Loucy (cell line): ENCODE measurements at regions not wholly inside any gene's neighbourhood (a gene's known extent, or its start where the extent isn't known, plus 50 kb on each side); places are given as distances from the start of the nearest gene placed in this dataset.

ENCODE experiments used
- CTCF ChIP-seq: fragments of 200-600 bp; sonication (generic); conservative IDR thresholded peaks from 2 replicates; pipeline ENCODE4 v1.5.1; 2014; ENCODE audit warnings: mild to moderate bottlenecking, antibody characterized with exemption, low read length
- EZH2phosphoT487 ChIP-seq: fragments of 200-600 bp; IDR thresholded peaks from 2 replicates; pipeline ENCODE4 v1.6.1; 2018; ENCODE audit warnings: antibody characterized with exemption, mild to moderate bottlenecking, moderate library complexity, borderline replicate concordance

DNA sequence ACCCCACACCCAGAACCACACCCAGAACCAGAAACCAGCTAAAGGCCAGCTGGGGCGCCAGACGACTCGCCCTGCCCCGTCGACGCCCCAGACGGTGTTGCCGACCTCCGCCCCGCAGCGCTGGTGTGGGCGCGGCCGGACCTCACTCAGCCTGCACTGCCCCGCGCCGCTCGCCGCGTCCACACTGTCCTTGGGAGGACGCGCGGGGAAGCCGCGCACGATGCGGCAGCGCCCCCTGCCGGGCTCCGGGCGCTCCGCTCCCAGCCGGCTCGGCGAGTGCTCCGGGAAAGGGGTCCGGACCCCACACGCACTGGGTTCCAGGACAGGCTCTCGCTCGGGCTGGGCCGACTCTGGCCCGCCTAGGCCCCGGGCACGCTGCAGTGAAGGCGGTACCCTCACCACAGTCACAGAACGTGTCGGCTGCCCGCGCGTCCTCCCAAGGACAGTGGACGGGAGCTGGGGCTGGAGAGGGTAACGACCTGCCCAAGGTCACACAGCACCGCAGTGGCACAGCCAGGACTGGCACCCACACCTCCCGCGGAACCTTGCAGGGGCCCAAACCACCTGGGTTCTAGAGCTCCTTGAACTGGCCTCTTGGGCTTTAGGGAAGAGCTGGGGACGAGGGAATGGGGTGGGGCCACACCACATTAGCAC is 90.2 kb downstream of the DMRTA2 start:
- TF ChIP-seq CTCF = no peak
- no peak for TF ChIP-seq EZH2phosphoT487
